NCI-H2029 (cell line): ENCODE measurements at regions not wholly inside any gene's neighbourhood (a gene's known extent, or its start where the extent isn't known, plus 50 kb on each side); places are given as distances from the start of the nearest gene placed in this dataset.
"Not testable (repeated sequence)": the region's sequence is repeated elsewhere in the genome, so short reads cannot be mapped to it uniquely, and the experiment has no call there.

Experiments used
- DNase-seq: peaks from one replicate; lab custom pipeline; 2025; lab: John Stamatoyannopoulos, UW

GRCh38 chr22:22697377-22698117 lies 53.1 kb downstream of the GGTLC2 start:
- DNase-seq = no peak

- no peak for DNase-seq
These were observed 53.9 kb downstream of the GGTLC2 start for GRCh38 chr22:22698263-22698750.

- DNase-seq = no peak
These were observed 56.2 kb downstream of the GGTLC2 start for GRCh38 chr22:22700631-22701030.

GRCh38 chr22:22701557-22701956 lies 57.1 kb downstream of the GGTLC2 start:
- not testable (repeated sequence) for DNase-seq

- no peak for DNase-seq
These were observed 58.1 kb downstream of the GGTLC2 start for GRCh38 chr22:22702237-22703202.

GRCh38 chr22:22703203-22703570 lies 58.8 kb downstream of the GGTLC2 start:
- no peak for DNase-seq

GRCh38 chr22:22703715-22704114 lies 59.3 kb downstream of the GGTLC2 start:
- DNase-seq = no peak

- no peak for DNase-seq
These were observed 59.9 kb downstream of the GGTLC2 start for GRCh38 chr22:22704156-22704946.

- no peak for DNase-seq
These were observed 61.1 kb downstream of the GGTLC2 start for GRCh38 chr22:22705328-22706100.

GRCh38 chr22:22706253-22706915 lies 62.0 kb downstream of the GGTLC2 start:
- no peak for DNase-seq

- no peak for DNase-seq
These were observed 65.5 kb downstream of the GGTLC2 start for GRCh38 chr22:22709719-22710445.

- peak; percentile 15 for DNase-seq
These were observed 66.5 kb downstream of the GGTLC2 start for GRCh38 chr22:22710719-22711531.

- no peak for DNase-seq
These were observed 67.1 kb downstream of the GGTLC2 start for GRCh38 chr22:22711532-22711913.

- DNase-seq = no peak
These were observed 67.8 kb downstream of the GGTLC2 start for GRCh38 chr22:22712092-22712658.

- DNase-seq = no peak
These were observed 68.4 kb downstream of the GGTLC2 start for GRCh38 chr22:22712666-22713365.

GRCh38 chr22:22713416-22713815 lies 69.0 kb downstream of the GGTLC2 start:
- DNase-seq = no peak

- DNase-seq = no peak
These were observed 70.4 kb downstream of the GGTLC2 start for GRCh38 chr22:22714600-22715335.
